Dendritic cell treated with granulocyte-macrophage colony-stimulating factor and Interleukin-4, amounts not matched to agents 40 ng/mL and 50 ng/mL, for 4 days (primary cell): ENCODE measurements at regions not wholly inside any gene's neighbourhood (a gene's known extent, or its start where the extent isn't known, plus 50 kb on each side); places are given as distances from the start of the nearest gene placed in this dataset.
"Not testable (repeated sequence)": the region's sequence is repeated elsewhere in the genome, so short reads cannot be mapped to it uniquely, and the experiment has no call there.

ENCODE experiments used
- H3K27ac Mint-ChIP-seq: one replicate; pipeline ENCODE4 v1.8.0; 2022; ENCODE audit warnings: mild to moderate bottlenecking, mixed read lengths
- H3K27me3 Mint-ChIP-seq: one replicate; pipeline ENCODE4 v1.8.0; 2022; ENCODE audit warnings: mild to moderate bottlenecking, mixed read lengths
- H3K36me3 Mint-ChIP-seq: one replicate; pipeline ENCODE4 v1.8.0; 2022; ENCODE audit warnings: low read depth, mixed read lengths
- H3K4me1 Mint-ChIP-seq: one replicate; pipeline ENCODE4 v1.8.0; 2022; ENCODE audit warnings: low read depth, mixed read lengths
- H3K4me3 Mint-ChIP-seq: one replicate; pipeline ENCODE4 v1.8.0; 2022; ENCODE audit warnings: mild to moderate bottlenecking, moderate library complexity, mixed read lengths
- H3K9me3 Mint-ChIP-seq: one replicate; pipeline ENCODE4 v1.8.0; 2022; ENCODE audit warnings: mixed read lengths
- intact Hi-C: fragments of 100-400 bp; cut with micrococcal nuclease; formaldehyde crosslinking; loops from one replicate; pipeline ENCODE4 v1.15.0; 2022

- Mint-ChIP-seq H3K27ac (no peak overlapping the region), H3K4me1 (no peaks in the 10 kb centered on the region), H3K9me3 (peaks cover 16% of the 10 kb centered on the region), H3K4me3 (no peak overlapping the region), H3K27me3 (no peaks in the 10 kb centered on the region), H3K36me3 (no peaks in the 10 kb centered on the region)
- intact Hi-C loops: no loop called here
Observed at GRCh38 chr4:170988446-170988845, 824.8 kb upstream of the GALNTL6 start.

- H3K4me1 Mint-ChIP-seq: no peaks in the 10 kb centered on the region
- H3K4me3 Mint-ChIP-seq: no peak overlapping the region
- no peaks in the 10 kb centered on the region for H3K27me3 Mint-ChIP-seq
- H3K36me3 Mint-ChIP-seq: no peaks in the 10 kb centered on the region
- H3K9me3 Mint-ChIP-seq: peaks cover 22% of the 10 kb centered on the region
- intact Hi-C loops: no loop called here
- no peak overlapping the region for H3K27ac Mint-ChIP-seq
Observed at GRCh38 chr4:170979736-170980135, 833.5 kb upstream of the GALNTL6 start.

GRCh38 chr4:170978990-170979389 lies 834.2 kb upstream of the GALNTL6 start:
- H3K27me3 Mint-ChIP-seq: no peaks in the 10 kb centered on the region
- H3K4me1 Mint-ChIP-seq: no peaks in the 10 kb centered on the region
- H3K4me3 Mint-ChIP-seq: no peak overlapping the region
- no peak overlapping the region for H3K27ac Mint-ChIP-seq
- intact Hi-C loops: no loop called here
- H3K36me3 Mint-ChIP-seq: no peaks in the 10 kb centered on the region
- H3K9me3 Mint-ChIP-seq: peaks cover 27% of the 10 kb centered on the region

GRCh38 chr4:170949084-170949483 lies 859.3 kb upstream of the AADAT start:
- Mint-ChIP-seq H3K4me3 (no peak overlapping the region), H3K36me3 (no peaks in the 10 kb centered on the region), H3K27ac (no peak overlapping the region), H3K27me3 (no peaks in the 10 kb centered on the region), H3K9me3 (peaks cover 16% of the 10 kb centered on the region), H3K4me1 (no peaks in the 10 kb centered on the region)
- intact Hi-C loops: no loop called here

- Mint-ChIP-seq H3K36me3 (no peaks in the 10 kb centered on the region), H3K4me1 (no peaks in the 10 kb centered on the region), H3K9me3 (peaks cover 40% of the 10 kb centered on the region), H3K27me3 (no peaks in the 10 kb centered on the region), H3K4me3 (no peak overlapping the region), H3K27ac (no peak overlapping the region)
- intact Hi-C loops: no loop called here
Observed at GRCh38 chr4:170940043-170940724, 850.4 kb upstream of the AADAT start.

- H3K9me3 Mint-ChIP-seq: peaks cover 33% of the 10 kb centered on the region
- intact Hi-C loops: no loop called here
- H3K27me3 Mint-ChIP-seq: no peaks in the 10 kb centered on the region
- no peak overlapping the region for H3K4me3 Mint-ChIP-seq
- H3K36me3 Mint-ChIP-seq: no peaks in the 10 kb centered on the region
- H3K27ac Mint-ChIP-seq: no peak overlapping the region
- no peaks in the 10 kb centered on the region for H3K4me1 Mint-ChIP-seq
Observed at GRCh38 chr4:170938588-170938987, 848.8 kb upstream of the AADAT start.

GRCh38 chr4:170931321-170931720 lies 841.6 kb upstream of the AADAT start:
- Mint-ChIP-seq H3K27me3 (no peaks in the 10 kb centered on the region), H3K27ac (no peak overlapping the region), H3K9me3 (no peaks in the 10 kb centered on the region), H3K4me3 (no peak overlapping the region), H3K4me1 (no peaks in the 10 kb centered on the region), H3K36me3 (no peaks in the 10 kb centered on the region)
- intact Hi-C loops: no loop called here

GRCh38 chr4:170888660-170889059 lies 798.9 kb upstream of the AADAT start:
- Mint-ChIP-seq H3K36me3 (no peaks in the 10 kb centered on the region), H3K9me3 (peaks cover 11% of the 10 kb centered on the region), H3K4me1 (no peaks in the 10 kb centered on the region), H3K4me3 (no peak overlapping the region), H3K27ac (no peak overlapping the region), H3K27me3 (no peaks in the 10 kb centered on the region)
- intact Hi-C loops: no loop called here

GRCh38 chr4:170887396-170887795 lies 797.6 kb upstream of the AADAT start:
- no peaks in the 10 kb centered on the region for H3K27me3 Mint-ChIP-seq
- intact Hi-C loops: no loop called here
- no peak overlapping the region for H3K27ac Mint-ChIP-seq
- H3K36me3 Mint-ChIP-seq: no peaks in the 10 kb centered on the region
- H3K4me3 Mint-ChIP-seq: no peak overlapping the region
- no peaks in the 10 kb centered on the region for H3K4me1 Mint-ChIP-seq
- no peaks in the 10 kb centered on the region for H3K9me3 Mint-ChIP-seq

- H3K27me3 Mint-ChIP-seq: no peaks in the 10 kb centered on the region
- no peak overlapping the region for H3K4me3 Mint-ChIP-seq
- H3K9me3 Mint-ChIP-seq: no peaks in the 10 kb centered on the region
- no peaks in the 10 kb centered on the region for H3K36me3 Mint-ChIP-seq
- H3K27ac Mint-ChIP-seq: no peak overlapping the region
- intact Hi-C loops: no loop called here
- no peaks in the 10 kb centered on the region for H3K4me1 Mint-ChIP-seq
Observed at GRCh38 chr4:170884969-170885570, 795.3 kb upstream of the AADAT start.

- H3K36me3 Mint-ChIP-seq, H3K27me3 Mint-ChIP-seq, H3K9me3 Mint-ChIP-seq, intact Hi-C loops, H3K4me3 Mint-ChIP-seq, H3K27ac Mint-ChIP-seq, H3K4me1 Mint-ChIP-seq: not testable (repeated sequence)
Observed at GRCh38 chr4:170881646-170882045, 791.9 kb upstream of the AADAT start.

- Mint-ChIP-seq H3K36me3 (no peaks in the 10 kb centered on the region), H3K9me3 (no peaks in the 10 kb centered on the region), H3K4me3 (no peak overlapping the region), H3K27ac (no peak overlapping the region), H3K27me3 (no peaks in the 10 kb centered on the region), H3K4me1 (no peaks in the 10 kb centered on the region)
- intact Hi-C loops: no loop called here
Observed at GRCh38 chr4:170875868-170876267, 786.1 kb upstream of the AADAT start.

- no peak overlapping the region for H3K4me3 Mint-ChIP-seq
- intact Hi-C loops: no loop called here
- H3K36me3 Mint-ChIP-seq: no peaks in the 10 kb centered on the region
- H3K27me3 Mint-ChIP-seq: no peaks in the 10 kb centered on the region
- H3K9me3 Mint-ChIP-seq: no peaks in the 10 kb centered on the region
- no peak overlapping the region for H3K27ac Mint-ChIP-seq
- H3K4me1 Mint-ChIP-seq: no peaks in the 10 kb centered on the region
Observed at GRCh38 chr4:170872794-170873193, 783.0 kb upstream of the AADAT start.

GRCh38 chr4:170868170-170868569 lies 778.4 kb upstream of the AADAT start:
- intact Hi-C loops: no loop called here
- H3K36me3 Mint-ChIP-seq: no peaks in the 10 kb centered on the region
- no peaks in the 10 kb centered on the region for H3K4me1 Mint-ChIP-seq
- H3K27ac Mint-ChIP-seq: no peak overlapping the region
- H3K27me3 Mint-ChIP-seq: no peaks in the 10 kb centered on the region
- H3K9me3 Mint-ChIP-seq: no peaks in the 10 kb centered on the region
- H3K4me3 Mint-ChIP-seq: no peak overlapping the region

GRCh38 chr4:170854097-170854496 lies 764.3 kb upstream of the AADAT start:
- H3K27me3 Mint-ChIP-seq: no peaks in the 10 kb centered on the region
- intact Hi-C loops: loop anchor here (5.0 kb wide), 1 partner anchor 717 kb away; no protein-coding TSS in a partner anchor
- no peaks in the 10 kb centered on the region for H3K9me3 Mint-ChIP-seq
- no peak overlapping the region for H3K4me3 Mint-ChIP-seq
- no peak overlapping the region for H3K27ac Mint-ChIP-seq
- no peaks in the 10 kb centered on the region for H3K36me3 Mint-ChIP-seq
- H3K4me1 Mint-ChIP-seq: no peaks in the 10 kb centered on the region
